ENCODE measurements at regions not wholly inside any gene's neighbourhood (a gene's known extent, or its start where the extent isn't known, plus 50 kb on each side); places are given as distances from the start of the nearest gene placed in this dataset.

GRCh38 chr1:9476790-9477463, 62.3 kb upstream of the SLC25A33 start:
- no peaks in the 10 kb centered on the region for H3K4me1 ChIP-seq (ENCODE audit: control insufficient read depth, insufficient read depth, low read length)
- H3K4me3 ChIP-seq (ENCODE audit: low read length): no peak overlapping the region
- no peaks in the 10 kb centered on the region for H3K36me3 ChIP-seq (ENCODE audit: control insufficient read depth, insufficient read depth, low read length)
- H3K9me3 ChIP-seq (ENCODE audit: control insufficient read depth, low read length): no peaks in the 10 kb centered on the region
- H3K27me3 ChIP-seq (ENCODE audit: control insufficient read depth, insufficient read depth, low read length): peaks cover 23% of the 10 kb centered on the region
- no peak overlapping the region for H3K9ac ChIP-seq (ENCODE audit: low read length)

- no peaks in the 10 kb centered on the region for H3K9me3 ChIP-seq (ENCODE audit: control insufficient read depth, low read length)
- no peaks in the 10 kb centered on the region for H3K4me1 ChIP-seq (ENCODE audit: control insufficient read depth, insufficient read depth, low read length)
- H3K4me3 ChIP-seq (ENCODE audit: low read length): no peak overlapping the region
- no peaks in the 10 kb centered on the region for H3K36me3 ChIP-seq (ENCODE audit: control insufficient read depth, insufficient read depth, low read length)
- no peak overlapping the region for H3K9ac ChIP-seq (ENCODE audit: low read length)
- peaks cover 17% of the 10 kb centered on the region for H3K27me3 ChIP-seq (ENCODE audit: control insufficient read depth, insufficient read depth, low read length)
Measured at GRCh38 chr1:9477535-9477934, 61.7 kb upstream of the SLC25A33 start.

- Histone ChIP-seq H3K9me3 (ENCODE audit: control insufficient read depth, low read length) (no peaks in the 10 kb centered on the region), H3K36me3 (ENCODE audit: control insufficient read depth, insufficient read depth, low read length) (no peaks in the 10 kb centered on the region), H3K27me3 (ENCODE audit: control insufficient read depth, insufficient read depth, low read length) (peaks cover 13% of the 10 kb centered on the region), H3K4me1 (ENCODE audit: control insufficient read depth, insufficient read depth, low read length) (no peaks in the 10 kb centered on the region), H3K9ac (ENCODE audit: low read length) (no peak overlapping the region), H3K4me3 (ENCODE audit: low read length) (no peak overlapping the region)
Measured at GRCh38 chr1:9478021-9478420, 61.2 kb upstream of the SLC25A33 start.

GRCh38 chr1:9481048-9481447, 58.2 kb upstream of the SLC25A33 start:
- Histone ChIP-seq H3K27me3 (ENCODE audit: control insufficient read depth, insufficient read depth, low read length) (peaks cover 9% of the 10 kb centered on the region), H3K4me1 (ENCODE audit: control insufficient read depth, insufficient read depth, low read length) (no peaks in the 10 kb centered on the region), H3K9ac (ENCODE audit: low read length) (no peak overlapping the region), H3K4me3 (ENCODE audit: low read length) (no peak overlapping the region), H3K36me3 (ENCODE audit: control insufficient read depth, insufficient read depth, low read length) (no peaks in the 10 kb centered on the region), H3K9me3 (ENCODE audit: control insufficient read depth, low read length) (no peaks in the 10 kb centered on the region)

GRCh38 chr1:9482403-9482802, 56.9 kb upstream of the SLC25A33 start:
- peaks cover 5% of the 10 kb centered on the region for H3K27me3 ChIP-seq (ENCODE audit: control insufficient read depth, insufficient read depth, low read length)
- H3K4me3 ChIP-seq (ENCODE audit: low read length): no peak overlapping the region
- H3K36me3 ChIP-seq (ENCODE audit: control insufficient read depth, insufficient read depth, low read length): no peaks in the 10 kb centered on the region
- H3K9ac ChIP-seq (ENCODE audit: low read length): no peak overlapping the region
- no peaks in the 10 kb centered on the region for H3K4me1 ChIP-seq (ENCODE audit: control insufficient read depth, insufficient read depth, low read length)
- no peaks in the 10 kb centered on the region for H3K9me3 ChIP-seq (ENCODE audit: control insufficient read depth, low read length)

- H3K36me3 ChIP-seq (ENCODE audit: control insufficient read depth, insufficient read depth, low read length): no peaks in the 10 kb centered on the region
- H3K4me3 ChIP-seq (ENCODE audit: low read length): no peak overlapping the region
- H3K27me3 ChIP-seq (ENCODE audit: control insufficient read depth, insufficient read depth, low read length): peaks cover 5% of the 10 kb centered on the region
- H3K4me1 ChIP-seq (ENCODE audit: control insufficient read depth, insufficient read depth, low read length): no peaks in the 10 kb centered on the region
- no peak overlapping the region for H3K9ac ChIP-seq (ENCODE audit: low read length)
- no peaks in the 10 kb centered on the region for H3K9me3 ChIP-seq (ENCODE audit: control insufficient read depth, low read length)
Measured at GRCh38 chr1:9482816-9483572, 56.3 kb upstream of the SLC25A33 start.

- H3K4me1 ChIP-seq (ENCODE audit: control insufficient read depth, insufficient read depth, low read length): peaks cover 4% of the 10 kb centered on the region
- no peaks in the 10 kb centered on the region for H3K9me3 ChIP-seq (ENCODE audit: control insufficient read depth, low read length)
- no peak overlapping the region for H3K4me3 ChIP-seq (ENCODE audit: low read length)
- no peak overlapping the region for H3K9ac ChIP-seq (ENCODE audit: low read length)
- H3K36me3 ChIP-seq (ENCODE audit: control insufficient read depth, insufficient read depth, low read length): no peaks in the 10 kb centered on the region
- H3K27me3 ChIP-seq (ENCODE audit: control insufficient read depth, insufficient read depth, low read length): peaks cover 5% of the 10 kb centered on the region
Measured at GRCh38 chr1:9486466-9487140, 52.7 kb upstream of the SLC25A33 start.

All from mucosa of stomach (tissue), 1 donor.